Lower leg skin (tissue), 3 donors: ENCODE measurements at regions not wholly inside any gene's neighbourhood (a gene's known extent, or its start where the extent isn't known, plus 50 kb on each side); places are given as distances from the start of the nearest gene placed in this dataset.

Experiments used
- CTCF ChIP-seq, 3 donors: fragments of 450-650 bp; IDR thresholded peaks; one replicate each; pipeline ENCODE4 v1.5.1; 2016; ENCODE audit warnings: antibody characterized with exemption in 3 of 3, mild to moderate bottlenecking in 3 of 3, moderate library complexity in 2 of 3
- POLR2A ChIP-seq, 2 donors: fragments of 450-650 bp; IDR thresholded peaks; one replicate each; pipeline ENCODE4 v1.6.1; 2016 to 2017; ENCODE audit warnings: antibody characterized with exemption in 2 of 2, mild to moderate bottlenecking in 1 of 2, moderate library complexity in 1 of 2

GRCh38 chr3:153410517-153410916, 248.5 kb downstream of the RAP2B start:
- TF ChIP-seq POLR2A (IDR thresholded peaks at IDR 0.05) (no peak), CTCF (IDR thresholded peaks at IDR 0.05) (no peak)
